Fibroblast of lung (primary cell): ENCODE measurements at regions not wholly inside any gene's neighbourhood (a gene's known extent, or its start where the extent isn't known, plus 50 kb on each side); places are given as distances from the start of the nearest gene placed in this dataset.

Experiments
- EZH2 ChIP-seq: IDR thresholded peaks from 2 replicates; pipeline ENCODE4 v1.5.1; 2012; ENCODE audit warnings: low read length, control low read depth, mild to moderate bottlenecking; ENCODE audit errors: missing control alignments
- TF ChIP-seq, protein P1 (sequence below), 2 donors: IDR thresholded peaks in 1 of 2; conservative IDR thresholded peaks in 1 of 2; 1 replicate in 1 of 2; 2 replicates in 1 of 2; pipeline ENCODE4 v1.5.1; 2011 to 2012; ENCODE audit warnings: low read length in 2 of 2, control low read depth in 1 of 2, inconsistent platforms in 1 of 2, low read depth in 1 of 2, mild to moderate bottlenecking in 1 of 2

DNA sequence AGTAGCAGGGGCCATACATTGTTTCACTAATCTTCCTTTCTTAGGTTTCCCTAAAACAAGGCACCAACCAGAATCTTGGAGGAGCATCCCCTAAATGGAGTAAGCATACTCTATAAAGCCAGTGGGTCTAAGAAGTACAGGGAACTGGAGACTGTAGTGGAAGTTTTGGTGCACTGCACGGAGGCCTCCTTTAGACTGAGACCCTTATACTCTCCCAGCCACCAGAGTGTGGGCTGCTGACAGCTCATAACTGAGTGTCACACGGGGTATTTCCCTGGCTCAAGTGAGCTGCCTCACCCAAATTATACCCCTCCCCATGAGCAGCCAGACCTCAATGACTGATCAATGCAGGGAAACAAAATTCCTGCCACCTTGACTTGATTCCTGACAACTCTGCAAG, 349.5 kb downstream of the NDFIP2 start:
- no peak for TF ChIP-seq EZH2
- TF ChIP-seq, protein P1, sequence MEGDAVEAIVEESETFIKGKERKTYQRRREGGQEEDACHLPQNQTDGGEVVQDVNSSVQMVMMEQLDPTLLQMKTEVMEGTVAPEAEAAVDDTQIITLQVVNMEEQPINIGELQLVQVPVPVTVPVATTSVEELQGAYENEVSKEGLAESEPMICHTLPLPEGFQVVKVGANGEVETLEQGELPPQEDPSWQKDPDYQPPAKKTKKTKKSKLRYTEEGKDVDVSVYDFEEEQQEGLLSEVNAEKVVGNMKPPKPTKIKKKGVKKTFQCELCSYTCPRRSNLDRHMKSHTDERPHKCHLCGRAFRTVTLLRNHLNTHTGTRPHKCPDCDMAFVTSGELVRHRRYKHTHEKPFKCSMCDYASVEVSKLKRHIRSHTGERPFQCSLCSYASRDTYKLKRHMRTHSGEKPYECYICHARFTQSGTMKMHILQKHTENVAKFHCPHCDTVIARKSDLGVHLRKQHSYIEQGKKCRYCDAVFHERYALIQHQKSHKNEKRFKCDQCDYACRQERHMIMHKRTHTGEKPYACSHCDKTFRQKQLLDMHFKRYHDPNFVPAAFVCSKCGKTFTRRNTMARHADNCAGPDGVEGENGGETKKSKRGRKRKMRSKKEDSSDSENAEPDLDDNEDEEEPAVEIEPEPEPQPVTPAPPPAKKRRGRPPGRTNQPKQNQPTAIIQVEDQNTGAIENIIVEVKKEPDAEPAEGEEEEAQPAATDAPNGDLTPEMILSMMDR (conservative IDR thresholded peaks at IDR 0.05 in 1 of 2, IDR thresholded peaks at IDR 0.05 in 1 of 2; ENCODE audit: low read depth in 1 of 2, low read length in 2 of 2): no peak
